Spleen (tissue), 7 donors: ENCODE measurements at regions not wholly inside any gene's neighbourhood (a gene's known extent, or its start where the extent isn't known, plus 50 kb on each side); places are given as distances from the start of the nearest gene placed in this dataset.

Experiments used
- CTCF ChIP-seq, 11 experiments: fragments of 200-600 bp in 7 of 11; fragments of 450-650 bp in 4 of 11; sonication (generic) in 4 of 11; IDR thresholded peaks in 8 of 11; conservative IDR thresholded peaks in 3 of 11; 1 replicate in 7 of 11; 2 replicates in 4 of 11; pipeline versions ENCODE4 v1.4.0 to v1.8.0; 2016 to 2021; ENCODE audit warnings: antibody characterized with exemption in 11 of 11, inconsistent platforms in 4 of 11, mild to moderate bottlenecking in 1 of 11
- POLR2A ChIP-seq, 3 donors: fragments of 450-650 bp; IDR thresholded peaks; one replicate each; pipeline ENCODE4 v1.5.1; 2017; ENCODE audit warnings: antibody characterized with exemption in 3 of 3, mild to moderate bottlenecking in 1 of 3
- POLR2AphosphoS5 ChIP-seq, 3 donors: sonication (generic); formaldehyde crosslinking; IDR thresholded peaks; one replicate each; pipeline ENCODE4 v1.5.1; 2017; ENCODE audit warnings: antibody characterized with exemption in 3 of 3
- donor health status: DM: no; HTN: no; CAD: no; lungs with moderate emphysema.
- donor health status: DM: no; HTN: no; CAD: no.
- donor health status: DM: no; HTN: no; CAD: no.

GRCh38 chr18:35827903-35828275 is 144.6 kb upstream of the RMP24 start:
- no peak for TF ChIP-seq CTCF (IDR thresholded peaks at IDR 0.05 in 8 of 11, conservative IDR thresholded peaks at IDR 0.05 in 3 of 11)
- no peak for TF ChIP-seq POLR2AphosphoS5 (IDR thresholded peaks at IDR 0.05)
- no peak for TF ChIP-seq POLR2A (IDR thresholded peaks at IDR 0.05)
